H1 (cell line): ENCODE measurements at regions not wholly inside any gene's neighbourhood (a gene's known extent, or its start where the extent isn't known, plus 50 kb on each side); places are given as distances from the start of the nearest gene placed in this dataset.

Experiments
- CTCF ChIA-PET: fragments of 300-600 bp; sonication (Branson Sonifier 250); formaldehyde crosslinking; loops from one replicate; lab custom pipeline; 2021; ENCODE audit not compliant: partially characterized antibody; lab: Charles Lee
- POLR2A ChIA-PET: fragments of 300-600 bp; sonication (Branson Sonifier 250); formaldehyde crosslinking; loops from one replicate; lab custom pipeline; 2021; ENCODE audit warnings: inconsistent platforms; ENCODE audit not compliant: partially characterized antibody; lab: Charles Lee
- DNase-seq, 2 experiments: peaks; one replicate each; pipeline versions ENCODE4 v3.0.0 to v3.0.0-alpha.2; 2010 to 2022; ENCODE audit warnings: low spot score in 2 of 2, low read depth in 1 of 2, mixed read lengths in 1 of 2
- FAIRE-seq: peaks from 2 replicates; lab custom pipeline; 2011; peaks lifted over from hg19 to GRCh38; lab: Jason Lieb, UNC
- H2AFZ ChIP-seq: 2 replicates; pipeline ENCODE4 v1.8.1; 2012; ENCODE audit warnings: low read length, inconsistent platforms
- H2AK5ac ChIP-seq: 2 replicates; pipeline ENCODE4 v1.6.1; 2013; ENCODE audit warnings: low read depth, low read length
- H2BK120ac ChIP-seq: replicated peaks from 2 replicates; pipeline ENCODE3; 2013; ENCODE audit warnings: low read depth, low read length, inconsistent platforms
- H2BK12ac ChIP-seq: 2 replicates; pipeline ENCODE4 v1.6.1; 2013; ENCODE audit warnings: low read depth, low read length
- H2BK15ac ChIP-seq: 2 replicates; pipeline ENCODE4 v1.6.1; 2013; ENCODE audit warnings: low read length
- H2BK20ac ChIP-seq: 2 replicates; pipeline ENCODE4 v1.6.1; 2013; ENCODE audit warnings: low read length
- H2BK5ac ChIP-seq: 2 replicates; pipeline ENCODE4 v1.6.1; 2013; ENCODE audit warnings: low read depth, low read length
- H3K14ac ChIP-seq: 2 replicates; pipeline ENCODE4 v1.6.1; 2013; ENCODE audit warnings: inconsistent platforms; ENCODE audit not compliant: insufficient read length
- H3K18ac ChIP-seq: 2 replicates; pipeline ENCODE4 v1.6.1; 2013; ENCODE audit warnings: low read length; ENCODE audit errors: extremely low read depth
- H3K23ac ChIP-seq: 2 replicates; pipeline ENCODE4 v1.6.1; 2013; ENCODE audit warnings: inconsistent platforms; ENCODE audit not compliant: insufficient read length
- H3K23me2 ChIP-seq: 2 replicates; pipeline ENCODE4 v1.6.1; 2013; ENCODE audit warnings: low read depth, low read length
- H3K27ac ChIP-seq: 2 replicates; pipeline ENCODE4 v1.6.1; 2011; ENCODE audit warnings: low read depth, low read length, inconsistent platforms
- H3K27me3 ChIP-seq, 4 experiments: replicated peaks in 1 of 4; 1 replicate in 1 of 4; 2 replicates in 3 of 4; pipeline versions ENCODE4 v1.6.1 to v1.8.1; 2011 to 2013; ENCODE audit warnings: low read length in 3 of 4, mild to moderate bottlenecking in 3 of 4, inconsistent platforms in 2 of 4, mixed read lengths in 2 of 4, moderate library complexity in 1 of 4; ENCODE audit not compliant: control insufficient read depth in 3 of 4, insufficient read depth in 3 of 4; ENCODE audit errors: extremely low read depth in 1 of 4
- H3K36me3 ChIP-seq, 4 experiments: 2 replicates each; pipeline versions ENCODE4 v1.6.1 to v1.8.1; 2011 to 2013; ENCODE audit warnings: mild to moderate bottlenecking in 4 of 4, low read length in 3 of 4, moderate library complexity in 2 of 4, control low read depth in 1 of 4, inconsistent platforms in 1 of 4; ENCODE audit not compliant: insufficient read depth in 4 of 4, control insufficient read depth in 2 of 4
- H3K4ac ChIP-seq: replicated peaks from 2 replicates; pipeline ENCODE3; 2013; ENCODE audit warnings: low read length, low read depth, mixed read lengths, inconsistent platforms; ENCODE audit not compliant: insufficient read length
- H3K4me1 ChIP-seq, 4 experiments: replicated peaks in 1 of 4; 1 replicate in 1 of 4; 2 replicates in 3 of 4; pipeline versions ENCODE4 v1.6.1 to v1.8.1; 2011 to 2013; ENCODE audit warnings: low read length in 3 of 4, inconsistent platforms in 2 of 4, mixed read lengths in 1 of 4; ENCODE audit not compliant: insufficient read depth in 4 of 4, control insufficient read depth in 3 of 4
- H3K4me2 ChIP-seq, 2 experiments: 2 replicates each; pipeline versions ENCODE4 v1.6.1 to v1.8.1; 2011 to 2013; ENCODE audit warnings: low read depth in 2 of 2, low read length in 2 of 2, control low read depth in 1 of 2, inconsistent platforms in 1 of 2, mild to moderate bottlenecking in 1 of 2; ENCODE audit not compliant: insufficient read depth in 1 of 2
- H3K4me3 ChIP-seq, 4 experiments: fragments of 200-600, 300-600 bp in 1 of 4; sonication (generic), shearing (Covaris generic), sonication (Bioruptor Twin) in 1 of 4; 2 replicates each; pipeline versions ENCODE4 v1.5.1 to v1.8.1; 2011 to 2016; ENCODE audit warnings: low read length in 4 of 4, low read depth in 3 of 4, control low read depth in 2 of 4, inconsistent platforms in 2 of 4, mild to moderate bottlenecking in 2 of 4, mixed read lengths in 1 of 4, moderate library complexity in 1 of 4; ENCODE audit not compliant: insufficient read depth in 2 of 4; ENCODE audit errors: extremely low read depth in 1 of 4
- H3K56ac ChIP-seq: replicated peaks from 2 replicates; pipeline ENCODE3; 2013; ENCODE audit warnings: low read depth, mild to moderate bottlenecking, mixed read lengths, low read length, inconsistent platforms; ENCODE audit not compliant: insufficient read length
- H3K79me1 ChIP-seq: 2 replicates; pipeline ENCODE4 v1.6.1; 2013; ENCODE audit warnings: low read depth, low read length, control low read depth
- H3K79me2 ChIP-seq, 2 experiments: 2 replicates each; pipeline versions ENCODE4 v1.6.1 to v1.8.1; 2012 to 2013; ENCODE audit warnings: low read length in 2 of 2, mild to moderate bottlenecking in 2 of 2, inconsistent platforms in 1 of 2; ENCODE audit not compliant: insufficient read depth in 2 of 2, control insufficient read depth in 1 of 2
- H3K9ac ChIP-seq, 4 experiments: replicated peaks in 1 of 4; 1 replicate in 1 of 4; 2 replicates in 3 of 4; pipeline versions ENCODE4 v1.6.1 to v1.8.1; 2011 to 2013; ENCODE audit warnings: low read depth in 3 of 4, low read length in 3 of 4, control low read depth in 2 of 4, mild to moderate bottlenecking in 2 of 4, moderate library complexity in 2 of 4, inconsistent platforms in 1 of 4; ENCODE audit errors: extremely low read depth in 1 of 4
- H3K9me3 ChIP-seq, 2 experiments: 2 replicates each; pipeline versions ENCODE4 v1.6.1 to v1.8.1; 2012 to 2013; ENCODE audit warnings: mild to moderate bottlenecking in 2 of 2, moderate library complexity in 2 of 2, control low read depth in 1 of 2, inconsistent platforms in 1 of 2, low read depth in 1 of 2, low read length in 1 of 2, mixed read lengths in 1 of 2; ENCODE audit not compliant: insufficient read depth in 2 of 2
- H4K20me1 ChIP-seq, 2 experiments: replicated peaks in 1 of 2; 2 replicates each; pipeline versions ENCODE3 to v1.8.1; 2011 to 2013; ENCODE audit warnings: inconsistent platforms in 2 of 2, low read length in 2 of 2, mild to moderate bottlenecking in 1 of 2; ENCODE audit not compliant: insufficient read depth in 2 of 2, control insufficient read depth in 1 of 2
- H4K5ac ChIP-seq: 2 replicates; pipeline ENCODE4 v1.6.1; 2013; ENCODE audit warnings: low read length, low read depth, mixed read lengths, inconsistent platforms; ENCODE audit not compliant: insufficient read length
- H4K8ac ChIP-seq: 2 replicates; pipeline ENCODE4 v1.8.0; 2013; ENCODE audit warnings: mild to moderate bottlenecking, moderate library complexity, low read length, inconsistent platforms; ENCODE audit not compliant: insufficient read depth; ENCODE audit errors: extremely low read depth
- H4K91ac ChIP-seq: replicated peaks from 2 replicates; pipeline ENCODE3; 2013; ENCODE audit warnings: low read length, mixed read lengths, inconsistent platforms; ENCODE audit not compliant: insufficient read length
- CBX8 ChIP-seq: fragments of 300-800, 300-1000 bp; sonication (generic); IDR thresholded peaks from 2 replicates; pipeline ENCODE4 v1.7.1; 2016; ENCODE audit warnings: low read depth, low read length, borderline replicate concordance
- POLR2A ChIP-seq, 2 experiments: IDR thresholded peaks; 1 replicate in 1 of 2; 2 replicates in 1 of 2; pipeline ENCODE4 v1.6.1; 2011; ENCODE audit warnings: low read depth in 2 of 2, low read length in 2 of 2, mild to moderate bottlenecking in 2 of 2; ENCODE audit errors: control extremely low read depth in 1 of 2
- WGBS, 2 experiments: shearing (Covaris generic) in 1 of 2; methylation state at CpG; one replicate each; pipeline versions ENCODE4 v1.1.6 to v1.1.7; 2013 to 2015; ENCODE audit warnings: low lambda C conversion rate in 2 of 2, mixed read lengths in 2 of 2, inconsistent platforms in 1 of 2, low coverage in 1 of 2, missing lambda C conversion rate in 1 of 2; ENCODE audit not compliant: insufficient replicate concordance in 2 of 2, insufficient coverage in 1 of 2, insufficient read length in 1 of 2; ENCODE audit errors: extremely low coverage in 1 of 2, missing lambda C conversion rate in 1 of 2; 5-methylcytosine and 5-hydroxymethylcytosine counted together

- Histone ChIP-seq H3K9ac (no peak overlapping the region), H3K14ac (no peak overlapping the region), H3K36me3 (no peaks in the 10 kb centered on the region), H4K20me1 (no peaks in the 10 kb centered on the region), H3K18ac (no peak overlapping the region), H3K23ac (no peak overlapping the region), H3K27ac (no peak overlapping the region), H3K9me3 (no peaks in the 10 kb centered on the region), H2BK12ac (no peak overlapping the region), H3K79me2 (no peaks in the 10 kb centered on the region), H3K4me3 (no peak overlapping the region), H3K56ac (no peak overlapping the region), H2BK15ac (no peak overlapping the region), H4K5ac (no peak overlapping the region), H4K91ac (no peak overlapping the region), H2AFZ (peak overlapping the region; percentile 85; the same call in 1 of the 2 replicates), H2AK5ac (no peak overlapping the region), H3K4me2 (no peak overlapping the region), H2BK5ac (no peak overlapping the region), H3K27me3 (no peaks in the 10 kb centered on the region), H3K4me1 (no peaks in the 10 kb centered on the region), H2BK120ac (no peak overlapping the region), H3K79me1 (no peaks in the 10 kb centered on the region), H4K8ac (no peak overlapping the region), H3K4ac (no peak overlapping the region), H3K23me2 (no peaks in the 10 kb centered on the region), H2BK20ac (no peak overlapping the region)
- WGBS, 2 experiments, result 83% methylated on average over 5 of the region's 5 CpGs; no CpG with 5 or more reads in 1 of the 2 experiments
- POLR2A ChIA-PET, result no interaction called here
- FAIRE-seq (no peak), DNase-seq (no peak)
- CTCF ChIA-PET, result interaction anchor here (1.0 to 1.6 kb wide), 2 partner anchors 9 to 213 kb away, joined by 3 read pairs; no protein-coding TSS in a partner anchor
- TF ChIP-seq CBX8 (no peak), POLR2A (IDR thresholded peaks at IDR 0.05; ENCODE audit: control extremely low read depth in 1 of 2, low read depth in 2 of 2, low read length in 2 of 2) (no peak)
Observed at GRCh38 chr7:80312139-80312661, 177.6 kb downstream of the GNAI1 start.
